Stimulated activated CD8-positive, alpha-beta memory T cell treated with anti-CD3 and anti-CD28 coated beads, Interleukin-4, amount 100 ng/mL, for 48 hours (primary cell): ENCODE measurements at regions not wholly inside any gene's neighbourhood (a gene's known extent, or its start where the extent isn't known, plus 50 kb on each side); places are given as distances from the start of the nearest gene placed in this dataset.
"Not testable (repeated sequence)": the region's sequence is repeated elsewhere in the genome, so short reads cannot be mapped to it uniquely, and the experiment has no call there.

Experiments
- DNase-seq: peaks from one replicate; pipeline ENCODE4 v3.0.0-alpha.2; 2020

DNA sequence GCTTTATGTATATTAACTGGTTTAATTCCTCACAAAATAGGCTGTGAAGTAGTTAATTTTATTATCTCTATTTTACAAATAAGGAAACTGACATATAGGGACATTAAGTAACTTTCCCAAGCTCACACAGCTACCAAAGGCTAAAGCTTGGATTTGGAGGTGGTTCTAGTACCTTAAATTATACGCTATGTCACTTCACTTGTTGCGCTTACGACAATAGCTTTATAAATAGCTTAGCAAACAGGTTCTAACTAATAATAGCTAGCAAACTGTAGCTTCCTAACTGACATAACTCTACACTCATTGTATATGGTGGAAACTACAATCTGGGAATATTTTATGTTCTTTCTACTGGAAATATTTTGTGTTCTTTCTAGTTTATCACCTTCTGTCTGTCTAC is 666.4 kb upstream of the CPEB2 start:
- no peak for DNase-seq

DNA sequence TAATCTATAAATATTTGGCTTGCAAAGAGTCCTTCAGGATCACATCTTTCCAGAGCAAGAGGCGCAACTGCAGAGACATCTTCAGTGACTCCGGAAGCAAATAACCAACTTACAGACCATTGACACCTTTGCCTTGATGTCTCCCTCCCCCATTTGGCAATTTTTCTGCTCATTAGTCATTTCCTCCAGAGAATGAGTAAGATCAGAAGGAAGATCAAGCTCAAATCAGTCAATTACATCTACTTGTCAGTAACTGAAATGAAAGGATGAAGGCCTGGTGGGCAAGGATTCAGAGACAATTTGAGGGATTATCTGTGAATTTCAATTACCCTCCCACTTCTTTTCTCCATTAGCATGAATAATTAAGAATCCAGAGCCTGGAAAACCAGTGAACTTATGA is 665.6 kb upstream of the CPEB2 start:
- DNase-seq = no peak

GRCh38 chr4:14337892-14338584 is 664.2 kb upstream of the CPEB2 start:
- DNase-seq = no peak

DNA sequence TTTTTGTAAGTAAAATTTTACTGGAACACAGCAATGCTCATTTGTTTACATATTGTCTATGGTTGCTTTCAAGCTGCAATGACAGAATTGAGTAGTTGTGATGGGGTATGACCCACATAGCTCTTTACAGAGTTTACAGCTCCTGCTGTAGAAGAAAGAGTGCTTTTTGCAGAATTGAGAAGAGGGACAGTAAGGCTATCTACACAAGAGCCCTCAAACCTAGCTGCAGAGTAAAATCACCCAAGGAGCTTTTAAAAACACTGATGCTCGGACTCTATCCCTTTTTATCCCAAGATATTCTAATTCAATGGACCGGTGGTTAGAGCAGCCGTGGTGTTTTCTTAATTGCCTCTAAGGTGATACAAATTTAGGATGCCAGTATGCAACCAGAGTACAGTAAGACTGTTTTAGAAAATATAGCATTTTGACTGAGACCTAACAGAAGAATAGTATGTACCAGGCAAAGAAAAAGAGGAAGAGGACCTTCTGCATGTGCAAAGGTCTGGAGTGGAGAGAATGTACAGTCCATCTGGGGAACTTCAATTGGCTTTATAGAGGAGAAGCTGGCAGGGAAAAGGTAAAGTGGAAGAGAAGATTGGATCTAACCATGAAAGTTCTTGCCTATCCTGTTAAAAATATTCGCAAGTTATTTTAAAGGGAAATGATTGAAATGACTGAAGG is 663.6 kb upstream of the CPEB2 start:
- DNase-seq = no peak

- DNase-seq = no peak
These were observed 662.6 kb upstream of the CPEB2 start for GRCh38 chr4:14339715-14340114.

DNA sequence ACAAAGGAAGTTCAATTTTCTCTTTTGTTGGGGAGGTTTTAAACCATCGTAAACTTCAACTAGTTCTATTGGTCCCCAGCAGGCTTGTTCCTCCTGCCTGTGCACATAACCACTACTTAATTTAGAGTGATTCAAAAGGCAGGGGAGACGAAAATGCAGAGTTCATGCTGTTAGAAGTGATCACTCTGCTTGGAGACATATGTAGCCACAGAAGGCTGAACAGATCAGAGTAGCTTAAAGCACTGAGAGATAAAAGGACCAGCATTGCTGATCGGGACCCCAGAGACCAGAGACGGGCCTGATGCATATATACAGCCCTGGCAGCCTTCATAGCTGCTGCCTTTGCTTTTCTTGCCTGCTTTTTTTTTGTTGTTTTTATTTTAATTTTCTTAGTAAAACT is 662.0 kb upstream of the CPEB2 start:
- DNase-seq = no peak

GRCh38 chr4:14343961-14344360 is 658.3 kb upstream of the CPEB2 start:
- no peak for DNase-seq

- DNase-seq = no peak
These were observed 656.9 kb upstream of the CPEB2 start for GRCh38 chr4:14345356-14345775.

GRCh38 chr4:14347526-14347925 is 654.8 kb upstream of the CPEB2 start:
- DNase-seq = no peak

- no peak for DNase-seq
These were observed 653.8 kb upstream of the CPEB2 start for GRCh38 chr4:14348506-14348905.

DNA sequence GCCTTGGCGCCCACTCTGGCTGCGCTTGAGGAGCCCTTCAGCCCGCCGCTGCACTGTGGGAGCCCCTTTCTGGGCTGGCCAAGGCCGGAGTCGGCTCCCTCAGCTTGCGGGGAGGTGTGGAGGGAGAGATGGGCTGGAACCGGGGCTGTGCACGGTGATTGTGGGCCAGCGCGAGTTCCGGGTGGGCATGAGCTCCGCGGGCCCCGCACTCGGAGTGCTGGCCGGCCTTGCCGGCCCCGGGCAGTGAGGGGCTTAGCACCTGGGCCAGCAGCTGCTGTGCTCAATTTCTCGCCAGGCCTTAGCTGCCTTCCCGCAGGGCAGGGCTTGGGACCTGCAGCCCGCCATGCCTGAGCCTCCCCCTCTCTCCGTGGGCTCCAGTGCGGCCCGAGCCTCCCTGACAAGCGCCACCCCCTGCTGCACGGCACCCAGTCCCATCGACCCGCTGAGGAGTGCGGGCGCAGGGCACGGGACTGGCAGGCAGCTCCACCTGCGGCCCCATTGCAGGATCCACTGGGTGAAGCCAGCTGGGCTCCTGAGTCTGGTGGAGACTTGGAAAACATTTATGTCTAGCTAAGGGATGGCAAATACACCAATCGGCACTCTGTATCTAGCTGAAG is 643.6 kb upstream of the CPEB2 start:
- not testable (repeated sequence) for DNase-seq

- no peak for DNase-seq
These were observed 642.3 kb upstream of the CPEB2 start for GRCh38 chr4:14359991-14360390.

DNA sequence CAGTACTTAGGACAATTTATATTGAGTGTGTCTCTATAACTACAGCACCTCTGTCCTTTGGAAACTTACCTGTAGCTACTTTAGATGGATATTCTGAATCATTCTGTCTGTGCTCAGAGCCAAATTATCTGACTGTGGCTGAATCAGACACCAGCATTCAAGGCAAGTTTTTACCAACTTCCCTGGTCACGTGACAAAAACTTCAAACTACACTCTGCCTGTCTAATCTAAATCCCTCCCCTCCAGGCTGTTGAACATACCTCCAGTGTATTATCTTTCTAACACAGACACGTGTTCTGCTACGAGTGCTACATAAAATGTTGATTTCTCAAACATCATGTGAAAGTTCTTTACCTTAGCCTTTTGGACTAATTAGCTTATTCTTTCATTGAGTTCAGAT is 641.2 kb upstream of the CPEB2 start:
- no peak for DNase-seq

- no peak for DNase-seq
These were observed 639.9 kb upstream of the CPEB2 start for GRCh38 chr4:14362385-14362784.

GRCh38 chr4:14364953-14365536 is 637.2 kb upstream of the CPEB2 start:
- no peak for DNase-seq

GRCh38 chr4:14368391-14368790 is 633.9 kb upstream of the CPEB2 start:
- no peak for DNase-seq

DNA sequence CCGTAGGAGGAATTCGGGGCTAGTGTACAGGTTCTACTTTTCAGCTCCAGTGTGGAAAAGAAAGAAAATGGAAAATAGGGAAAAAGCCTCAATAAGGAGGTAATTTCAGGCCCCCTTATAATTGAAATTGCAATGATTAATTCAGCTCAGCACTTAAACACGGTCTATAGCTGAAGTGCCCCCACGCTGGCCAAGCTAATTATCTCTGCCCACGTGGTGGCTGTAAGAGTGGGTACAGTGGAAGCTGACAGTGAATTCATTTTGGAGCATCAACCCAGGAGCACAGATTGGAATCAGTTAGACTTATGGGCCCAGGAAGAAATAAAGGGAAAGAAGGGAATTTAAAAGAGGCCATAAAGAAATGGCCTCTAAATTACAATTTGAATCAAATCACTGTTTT is 631.1 kb upstream of the CPEB2 start:
- DNase-seq = no peak

DNA sequence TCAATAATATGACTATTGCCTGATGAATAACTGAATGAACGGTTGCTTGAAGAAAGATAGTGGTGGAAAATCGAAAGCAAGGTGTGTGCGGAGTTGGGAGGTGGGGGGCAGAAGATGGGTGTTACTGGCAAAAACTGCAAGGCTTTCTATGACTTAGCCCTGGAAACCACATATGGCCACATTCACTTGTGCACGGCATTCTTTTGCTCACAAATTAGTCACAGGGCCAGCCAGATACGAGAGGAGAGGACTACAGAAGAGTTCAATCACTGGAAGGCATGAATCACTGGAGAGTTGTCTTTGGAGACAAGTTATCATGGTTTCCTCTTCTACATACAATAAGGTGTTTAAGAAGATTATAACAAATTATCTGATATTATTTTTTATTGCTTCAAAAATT is 626.5 kb upstream of the CPEB2 start:
- no peak for DNase-seq

GRCh38 chr4:14379183-14379582 is 623.1 kb upstream of the CPEB2 start:
- no peak for DNase-seq

DNA sequence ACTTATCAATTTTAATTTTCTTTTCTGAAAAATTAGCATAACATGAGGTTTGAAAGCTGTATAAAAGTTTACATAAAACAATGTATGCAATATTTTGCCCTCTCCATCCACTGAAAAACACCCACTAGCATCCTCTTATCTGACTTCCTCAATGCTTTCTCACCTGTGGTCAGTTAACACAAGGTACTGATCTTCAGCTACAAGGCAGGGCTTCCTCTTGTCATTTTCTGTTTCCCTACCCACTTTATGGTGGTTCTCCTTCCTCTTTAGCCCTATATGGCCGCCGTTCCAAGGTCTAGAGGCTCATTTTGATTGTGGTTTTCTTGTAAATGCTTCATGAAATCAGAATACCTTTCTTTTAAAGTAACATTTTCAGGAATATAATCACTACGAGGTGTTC is 618.6 kb upstream of the CPEB2 start:
- no peak for DNase-seq

- no peak for DNase-seq
These were observed 617.5 kb upstream of the CPEB2 start for GRCh38 chr4:14384824-14385223.

- DNase-seq = no peak
These were observed 616.1 kb upstream of the CPEB2 start for GRCh38 chr4:14386196-14386595.

DNA sequence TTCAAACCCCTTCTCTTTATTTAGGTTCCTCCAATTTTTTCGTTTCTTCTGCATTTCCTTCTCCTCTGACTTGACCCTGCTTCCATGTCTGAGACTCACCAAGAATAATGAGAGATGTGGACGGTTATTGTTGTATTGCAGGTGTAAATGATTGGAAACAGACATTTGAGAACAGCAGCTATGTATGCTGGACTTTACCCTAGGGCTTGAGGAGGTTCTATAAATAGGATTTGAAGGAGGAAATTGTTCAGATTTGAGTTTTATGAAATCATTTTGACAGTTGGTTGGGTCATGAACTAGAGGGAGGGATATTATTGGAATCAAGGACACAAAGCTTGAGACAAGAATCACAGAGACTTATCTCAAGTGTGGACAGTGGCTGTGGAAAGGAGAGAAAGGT is 614.6 kb upstream of the CPEB2 start:
- DNase-seq = no peak

GRCh38 chr4:14392378-14392777 is 609.9 kb upstream of the CPEB2 start:
- DNase-seq = no peak
